ENCODE measurements at regions not wholly inside any gene's neighbourhood (a gene's known extent, or its start where the extent isn't known, plus 50 kb on each side); places are given as distances from the start of the nearest gene placed in this dataset.

DNA sequence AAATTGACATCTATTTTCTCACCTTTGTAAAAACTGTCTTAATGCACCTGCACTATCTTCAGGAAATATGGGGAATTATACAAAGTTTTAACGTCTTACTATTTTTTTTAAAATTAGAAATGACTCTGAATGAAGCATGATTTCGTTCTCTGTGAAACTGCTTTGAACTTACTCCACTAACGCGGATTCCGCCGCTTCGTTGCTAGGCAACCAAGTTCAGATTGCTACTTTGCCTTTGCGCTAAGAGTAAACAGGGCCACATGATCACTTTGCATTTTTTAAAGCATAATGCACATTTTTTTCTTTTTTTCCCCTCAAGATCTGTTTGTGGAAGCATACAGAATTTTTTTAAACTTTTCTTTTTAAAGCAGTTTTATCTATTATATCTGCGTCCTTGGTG, 690.5 kb downstream of the BRINP3 start:
- TF ChIP-seq POLR2AphosphoS5 (IDR thresholded peaks at IDR 0.05; ENCODE audit: low read depth) (no peak), EZH2phosphoT487 (IDR thresholded peaks at IDR 0.05; ENCODE audit: unreplicated experiment) (no peak), ZNF331 (CRISPR knock-in tag; IDR thresholded peaks at IDR 0.05; ENCODE audit: low read depth) (no peak)
- TF ChIP-seq, protein P1, sequence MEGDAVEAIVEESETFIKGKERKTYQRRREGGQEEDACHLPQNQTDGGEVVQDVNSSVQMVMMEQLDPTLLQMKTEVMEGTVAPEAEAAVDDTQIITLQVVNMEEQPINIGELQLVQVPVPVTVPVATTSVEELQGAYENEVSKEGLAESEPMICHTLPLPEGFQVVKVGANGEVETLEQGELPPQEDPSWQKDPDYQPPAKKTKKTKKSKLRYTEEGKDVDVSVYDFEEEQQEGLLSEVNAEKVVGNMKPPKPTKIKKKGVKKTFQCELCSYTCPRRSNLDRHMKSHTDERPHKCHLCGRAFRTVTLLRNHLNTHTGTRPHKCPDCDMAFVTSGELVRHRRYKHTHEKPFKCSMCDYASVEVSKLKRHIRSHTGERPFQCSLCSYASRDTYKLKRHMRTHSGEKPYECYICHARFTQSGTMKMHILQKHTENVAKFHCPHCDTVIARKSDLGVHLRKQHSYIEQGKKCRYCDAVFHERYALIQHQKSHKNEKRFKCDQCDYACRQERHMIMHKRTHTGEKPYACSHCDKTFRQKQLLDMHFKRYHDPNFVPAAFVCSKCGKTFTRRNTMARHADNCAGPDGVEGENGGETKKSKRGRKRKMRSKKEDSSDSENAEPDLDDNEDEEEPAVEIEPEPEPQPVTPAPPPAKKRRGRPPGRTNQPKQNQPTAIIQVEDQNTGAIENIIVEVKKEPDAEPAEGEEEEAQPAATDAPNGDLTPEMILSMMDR (conservative IDR thresholded peaks at IDR 0.05; ENCODE audit: low read depth in 2 of 2), result no peak

All from GM23338 (cell line).